BE2C (cell line): ENCODE measurements at regions not wholly inside any gene's neighbourhood (a gene's known extent, or its start where the extent isn't known, plus 50 kb on each side); places are given as distances from the start of the nearest gene placed in this dataset.
"Not testable (repeated sequence)": the region's sequence is repeated elsewhere in the genome, so short reads cannot be mapped to it uniquely, and the experiment has no call there.

Experiments used
- DNase-seq: peaks from one replicate; pipeline ENCODE4 v3.0.0-alpha.2; 2020
- H3K27me3 ChIP-seq: fragments of 250-450 bp; sonication (Bioruptor Pico); 2 replicates; pipeline ENCODE4 v1.5.1; 2020; ENCODE audit warnings: mild to moderate bottlenecking
- H3K36me3 ChIP-seq: fragments of 250-450 bp; sonication (Bioruptor Pico); 2 replicates; pipeline ENCODE4 v1.5.1; 2020; ENCODE audit warnings: mild to moderate bottlenecking
- H3K4me1 ChIP-seq: fragments of 250-450 bp; sonication (Bioruptor Pico); 2 replicates; pipeline ENCODE4 v1.5.1; 2020
- H3K4me3 ChIP-seq: 2 replicates; pipeline ENCODE4 v1.5.1; 2011; ENCODE audit warnings: low read depth, low read length
- H3K9me3 ChIP-seq: fragments of 250-450 bp; sonication (Bioruptor Pico); 2 replicates; pipeline ENCODE4 v1.5.1; 2020
- TF ChIP-seq, protein P1 (sequence below): IDR thresholded peaks from 2 replicates; pipeline ENCODE4 v1.5.1; 2012; ENCODE audit warnings: mild to moderate bottlenecking, low read depth, low read length

DNA sequence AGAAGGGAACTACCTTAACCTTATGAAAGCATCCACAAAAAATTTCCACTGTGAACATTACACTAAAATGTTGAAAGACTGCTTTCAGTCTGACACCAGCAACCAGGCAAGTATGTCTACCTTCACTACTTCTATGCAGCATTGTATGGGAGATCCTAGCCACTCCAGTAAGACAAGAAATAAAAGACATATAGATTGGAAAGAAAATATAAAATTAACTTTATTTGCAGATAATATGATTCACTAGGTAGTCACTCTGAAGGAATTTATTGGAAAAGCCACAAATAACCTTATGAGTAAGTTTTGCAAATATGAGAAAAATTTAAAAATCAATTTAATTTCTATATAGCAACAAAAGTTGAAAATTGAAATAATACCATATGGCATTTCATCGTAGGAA is 172.0 kb downstream of the RERGL start:
- Histone ChIP-seq H3K9me3 (no peaks in the 10 kb centered on the region), H3K27me3 (no peaks in the 10 kb centered on the region), H3K4me1 (no peaks in the 10 kb centered on the region), H3K36me3 (no peaks in the 10 kb centered on the region), H3K4me3 (no peak overlapping the region)
- DNase-seq, result no peak
- TF ChIP-seq, protein P1, sequence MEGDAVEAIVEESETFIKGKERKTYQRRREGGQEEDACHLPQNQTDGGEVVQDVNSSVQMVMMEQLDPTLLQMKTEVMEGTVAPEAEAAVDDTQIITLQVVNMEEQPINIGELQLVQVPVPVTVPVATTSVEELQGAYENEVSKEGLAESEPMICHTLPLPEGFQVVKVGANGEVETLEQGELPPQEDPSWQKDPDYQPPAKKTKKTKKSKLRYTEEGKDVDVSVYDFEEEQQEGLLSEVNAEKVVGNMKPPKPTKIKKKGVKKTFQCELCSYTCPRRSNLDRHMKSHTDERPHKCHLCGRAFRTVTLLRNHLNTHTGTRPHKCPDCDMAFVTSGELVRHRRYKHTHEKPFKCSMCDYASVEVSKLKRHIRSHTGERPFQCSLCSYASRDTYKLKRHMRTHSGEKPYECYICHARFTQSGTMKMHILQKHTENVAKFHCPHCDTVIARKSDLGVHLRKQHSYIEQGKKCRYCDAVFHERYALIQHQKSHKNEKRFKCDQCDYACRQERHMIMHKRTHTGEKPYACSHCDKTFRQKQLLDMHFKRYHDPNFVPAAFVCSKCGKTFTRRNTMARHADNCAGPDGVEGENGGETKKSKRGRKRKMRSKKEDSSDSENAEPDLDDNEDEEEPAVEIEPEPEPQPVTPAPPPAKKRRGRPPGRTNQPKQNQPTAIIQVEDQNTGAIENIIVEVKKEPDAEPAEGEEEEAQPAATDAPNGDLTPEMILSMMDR, result no peak

DNA sequence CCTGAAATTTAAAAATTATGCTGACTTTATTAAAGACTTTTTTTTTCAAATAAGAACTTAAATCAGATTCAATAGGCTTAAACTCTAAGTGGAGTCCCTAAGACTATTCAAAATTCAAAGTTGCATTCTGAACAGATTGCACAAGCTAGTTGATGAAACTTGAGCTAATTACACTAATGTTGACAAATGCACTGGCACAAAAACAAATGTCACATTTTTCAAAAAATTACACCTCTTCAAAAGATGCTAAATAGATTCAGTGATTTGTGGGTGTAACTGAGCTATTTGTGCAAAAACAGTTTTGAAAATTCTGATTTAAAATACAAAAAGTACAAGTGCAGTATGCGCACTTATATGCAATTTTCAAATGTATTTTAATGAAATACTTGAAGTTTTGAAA is 205.4 kb downstream of the RERGL start:
- H3K9me3 ChIP-seq, result no peaks in the 10 kb centered on the region
- H3K36me3 ChIP-seq, result no peaks in the 10 kb centered on the region
- H3K4me3 ChIP-seq, result no peak overlapping the region
- H3K27me3 ChIP-seq, result no peaks in the 10 kb centered on the region
- TF ChIP-seq, protein P1, result no peak
- DNase-seq, result no peak
- no peaks in the 10 kb centered on the region for H3K4me1 ChIP-seq

DNA sequence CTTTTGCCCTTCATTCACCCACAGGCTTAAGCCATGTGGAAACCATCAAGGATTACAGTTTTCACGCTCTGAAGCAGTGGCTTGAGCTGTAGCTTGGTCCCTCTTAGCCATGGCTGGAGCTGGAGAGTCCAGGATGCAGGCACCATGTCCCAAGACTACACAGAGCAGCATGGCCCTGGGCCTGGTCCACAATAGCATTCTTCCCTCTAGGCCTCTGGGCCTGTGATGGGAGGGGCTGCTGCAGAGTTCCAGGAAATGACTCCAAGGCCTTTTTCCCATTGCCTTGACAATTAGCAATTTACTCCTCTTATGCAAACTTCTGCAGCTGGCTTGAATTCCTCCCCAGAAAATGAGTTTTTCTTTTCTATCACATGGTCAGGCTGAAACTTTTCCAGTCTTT is 211.3 kb downstream of the RERGL start:
- Histone ChIP-seq H3K36me3 (no peaks in the 10 kb centered on the region), H3K4me1 (no peaks in the 10 kb centered on the region), H3K27me3 (no peaks in the 10 kb centered on the region), H3K9me3 (no peaks in the 10 kb centered on the region), H3K4me3 (no peak overlapping the region)
- DNase-seq, result no peak
- TF ChIP-seq, protein P1, result no peak

DNA sequence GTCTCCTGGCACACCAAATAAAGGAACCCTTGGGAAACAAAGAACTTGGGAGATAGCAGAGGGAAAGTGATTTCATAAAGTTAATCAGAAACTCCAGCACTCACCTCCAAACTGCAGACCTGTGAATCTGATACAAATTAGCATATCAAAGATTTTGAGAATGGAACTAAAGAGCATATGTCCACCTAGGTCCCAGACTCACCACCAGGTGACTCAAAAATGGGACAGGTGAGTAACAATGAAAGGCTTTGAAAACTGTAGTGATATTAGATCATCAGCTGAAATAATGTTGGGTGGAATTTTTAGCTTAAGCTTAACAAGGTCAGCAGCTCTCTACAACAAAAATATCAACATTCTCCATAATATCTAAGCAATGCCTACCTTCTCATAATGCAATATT is 214.8 kb downstream of the RERGL start:
- DNase-seq, result no peak
- H3K27me3 ChIP-seq, result no peaks in the 10 kb centered on the region
- no peak overlapping the region for H3K4me3 ChIP-seq
- H3K9me3 ChIP-seq, result no peaks in the 10 kb centered on the region
- no peaks in the 10 kb centered on the region for H3K36me3 ChIP-seq
- TF ChIP-seq, protein P1, result no peak
- no peaks in the 10 kb centered on the region for H3K4me1 ChIP-seq

DNA sequence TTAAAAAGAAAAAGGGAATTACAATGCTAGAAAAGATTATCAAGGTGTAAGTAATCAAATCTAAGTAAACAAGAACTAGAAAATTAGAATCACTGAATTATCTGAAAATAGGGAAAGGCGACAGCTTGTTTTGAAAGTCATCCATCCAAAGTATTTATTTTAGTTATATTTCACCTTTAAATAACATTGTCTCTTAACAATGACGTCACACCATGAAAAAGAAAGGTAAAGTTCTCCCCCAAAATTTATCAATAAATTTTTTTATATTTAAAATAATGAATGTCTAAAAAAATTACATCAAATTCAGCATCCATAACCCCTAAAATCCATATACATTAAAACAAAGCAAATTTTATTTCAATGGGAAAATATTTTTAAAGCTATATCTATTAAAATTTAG is 223.2 kb downstream of the RERGL start:
- no peaks in the 10 kb centered on the region for H3K4me1 ChIP-seq
- no peak for DNase-seq
- H3K36me3 ChIP-seq, result no peaks in the 10 kb centered on the region
- H3K4me3 ChIP-seq, result no peak overlapping the region
- H3K9me3 ChIP-seq, result no peaks in the 10 kb centered on the region
- no peaks in the 10 kb centered on the region for H3K27me3 ChIP-seq
- TF ChIP-seq, protein P1, result no peak

DNA sequence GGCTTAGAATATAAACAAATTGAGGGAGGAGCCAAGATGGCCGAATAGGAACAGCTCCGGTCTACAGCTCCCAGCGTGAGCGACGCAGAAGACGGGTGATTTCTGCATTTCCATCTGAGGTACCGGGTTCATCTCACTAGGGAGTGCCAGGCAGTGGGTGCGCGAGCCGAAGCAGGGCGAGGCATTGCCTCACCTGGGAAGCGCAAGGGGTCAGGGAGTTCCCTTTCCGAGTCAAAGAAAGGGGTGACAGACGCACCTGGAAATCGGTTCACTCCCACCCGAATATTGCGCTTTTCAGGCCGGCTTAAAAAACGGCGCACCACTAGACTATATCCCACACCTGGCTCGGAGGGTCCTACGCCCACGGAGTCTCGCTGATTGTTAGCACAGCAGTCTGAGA is 234.4 kb downstream of the RERGL start:
- not testable (repeated sequence) for H3K27me3 ChIP-seq, H3K9me3 ChIP-seq, H3K4me3 ChIP-seq, H3K4me1 ChIP-seq, H3K36me3 ChIP-seq, DNase-seq

DNA sequence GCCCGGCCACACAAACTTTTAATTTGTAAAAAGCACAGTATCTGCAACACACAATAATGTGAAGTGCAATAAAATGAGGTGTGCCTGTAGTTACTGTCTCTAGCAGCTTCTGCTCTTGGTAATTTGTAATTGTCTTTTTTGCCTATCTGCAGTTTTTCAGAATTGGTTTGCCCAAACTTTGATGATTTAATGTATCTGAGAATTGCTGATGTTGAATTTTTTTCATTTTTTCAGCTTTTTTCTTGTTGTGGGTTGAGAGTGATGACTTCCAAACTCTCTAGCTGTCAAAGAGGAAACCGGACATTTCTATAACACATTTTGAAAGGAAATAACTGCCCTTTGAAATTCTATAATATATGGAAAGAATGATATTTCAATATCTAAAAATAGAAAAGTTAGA is 236.9 kb downstream of the RERGL start:
- H3K4me3 ChIP-seq, result no peak overlapping the region
- H3K36me3 ChIP-seq, result no peaks in the 10 kb centered on the region
- no peaks in the 10 kb centered on the region for H3K4me1 ChIP-seq
- TF ChIP-seq, protein P1, result no peak
- no peaks in the 10 kb centered on the region for H3K27me3 ChIP-seq
- no peaks in the 10 kb centered on the region for H3K9me3 ChIP-seq
- DNase-seq, result no peak
